Memory B cell (primary cell): ENCODE measurements at regions not wholly inside any gene's neighbourhood (a gene's known extent, or its start where the extent isn't known, plus 50 kb on each side); places are given as distances from the start of the nearest gene placed in this dataset.

Source experiments
- ATAC-seq: fragments of 150-1000 bp; cut with Tn5 transposase; 2 replicates; pipeline ENCODE4 v1.10.0; 2021; ENCODE audit warnings: low read depth, mild to moderate bottlenecking, moderate library complexity
- DNase-seq, 2 donors: peaks; one replicate each; pipeline ENCODE4 v3.0.0; 2022; ENCODE audit warnings: low spot score in 2 of 2
- H3K27ac Mint-ChIP-seq: one replicate; pipeline ENCODE4 v1.8.0; 2022; ENCODE audit warnings: mild to moderate bottlenecking, moderate library complexity, mixed read lengths
- H3K27me3 Mint-ChIP-seq: one replicate; pipeline ENCODE4 v1.8.0; 2022; ENCODE audit warnings: mixed read lengths
- H3K36me3 Mint-ChIP-seq: one replicate; pipeline ENCODE4 v1.8.0; 2022; ENCODE audit warnings: mild to moderate bottlenecking, mixed read lengths
- H3K4me1 Mint-ChIP-seq: one replicate; pipeline ENCODE4 v1.8.0; 2022; ENCODE audit warnings: mixed read lengths
- H3K4me3 Mint-ChIP-seq: one replicate; pipeline ENCODE4 v1.8.0; 2022; ENCODE audit warnings: mild to moderate bottlenecking, moderate library complexity, mixed read lengths
- H3K9me3 Mint-ChIP-seq: one replicate; pipeline ENCODE4 v1.8.0; 2022; ENCODE audit warnings: mixed read lengths

- Mint-ChIP-seq H3K27me3 (peaks cover 3% of the 10 kb centered on the region), H3K36me3 (no peaks in the 10 kb centered on the region), H3K4me1 (no peaks in the 10 kb centered on the region), H3K27ac (no peak overlapping the region), H3K9me3 (no peaks in the 10 kb centered on the region), H3K4me3 (no peak overlapping the region)
- DNase-seq (no peak), ATAC-seq (no peak)
Measured at GRCh38 chr10:47182934-47183703, 116.9 kb upstream of the GDF10 start.

- Mint-ChIP-seq H3K36me3 (no peaks in the 10 kb centered on the region), H3K4me3 (no peak overlapping the region), H3K27me3 (peaks cover 3% of the 10 kb centered on the region), H3K9me3 (no peaks in the 10 kb centered on the region), H3K4me1 (no peaks in the 10 kb centered on the region), H3K27ac (no peak overlapping the region)
- DNase-seq: no peak
- no peak for ATAC-seq
Measured at GRCh38 chr10:47183704-47184041, 116.3 kb upstream of the GDF10 start.

DNA sequence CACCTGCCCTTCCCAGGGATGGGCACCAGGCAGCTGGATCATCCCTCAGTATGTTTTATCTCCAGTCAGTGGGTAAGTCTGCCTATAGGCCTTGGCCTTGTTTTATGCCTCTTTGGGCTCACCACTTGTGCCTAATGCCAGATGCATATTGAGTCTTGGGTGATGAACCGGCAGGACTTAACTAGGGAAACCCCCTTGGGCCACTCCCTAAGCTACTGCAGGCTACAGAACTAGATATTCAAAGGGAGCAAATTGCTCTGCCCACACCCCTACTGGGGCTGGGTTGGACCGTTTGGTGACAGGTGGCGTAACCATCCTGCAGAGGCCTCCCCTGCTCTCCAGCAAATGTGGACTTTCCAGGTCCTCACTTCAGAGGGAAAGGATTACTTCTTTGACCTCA is 115.7 kb upstream of the GDF10 start:
- H3K27ac Mint-ChIP-seq: no peak overlapping the region
- H3K9me3 Mint-ChIP-seq: no peaks in the 10 kb centered on the region
- H3K4me1 Mint-ChIP-seq: no peaks in the 10 kb centered on the region
- ATAC-seq (no peak), DNase-seq (no peak)
- peaks cover 3% of the 10 kb centered on the region for H3K27me3 Mint-ChIP-seq
- no peak overlapping the region for H3K4me3 Mint-ChIP-seq
- H3K36me3 Mint-ChIP-seq: no peaks in the 10 kb centered on the region

GRCh38 chr10:47184724-47185330 is 115.2 kb upstream of the GDF10 start:
- Mint-ChIP-seq H3K27ac (no peak overlapping the region), H3K27me3 (peaks cover 3% of the 10 kb centered on the region), H3K9me3 (no peaks in the 10 kb centered on the region), H3K4me1 (no peaks in the 10 kb centered on the region), H3K36me3 (no peaks in the 10 kb centered on the region), H3K4me3 (no peak overlapping the region)
- DNase-seq (no peak), ATAC-seq (no peak)

GRCh38 chr10:47186941-47187340 is 113.1 kb upstream of the GDF10 start:
- H3K36me3 Mint-ChIP-seq: no peaks in the 10 kb centered on the region
- no peaks in the 10 kb centered on the region for H3K9me3 Mint-ChIP-seq
- H3K4me1 Mint-ChIP-seq: no peaks in the 10 kb centered on the region
- ATAC-seq (no peak), DNase-seq (no peak)
- peaks cover 3% of the 10 kb centered on the region for H3K27me3 Mint-ChIP-seq
- H3K4me3 Mint-ChIP-seq: no peak overlapping the region
- H3K27ac Mint-ChIP-seq: no peak overlapping the region

GRCh38 chr10:47187592-47187991 is 112.4 kb upstream of the GDF10 start:
- Mint-ChIP-seq H3K27me3 (peaks cover 3% of the 10 kb centered on the region), H3K27ac (no peak overlapping the region), H3K9me3 (no peaks in the 10 kb centered on the region), H3K4me3 (no peak overlapping the region), H3K36me3 (no peaks in the 10 kb centered on the region), H3K4me1 (no peaks in the 10 kb centered on the region)
- ATAC-seq: no peak
- DNase-seq: no peak

- Mint-ChIP-seq H3K4me3 (no peak overlapping the region), H3K27me3 (peaks cover 3% of the 10 kb centered on the region), H3K27ac (no peak overlapping the region), H3K36me3 (no peaks in the 10 kb centered on the region), H3K9me3 (no peaks in the 10 kb centered on the region), H3K4me1 (no peaks in the 10 kb centered on the region)
- DNase-seq (no peak), ATAC-seq (no peak)
Measured at GRCh38 chr10:47188156-47188555, 111.8 kb upstream of the GDF10 start.

DNA sequence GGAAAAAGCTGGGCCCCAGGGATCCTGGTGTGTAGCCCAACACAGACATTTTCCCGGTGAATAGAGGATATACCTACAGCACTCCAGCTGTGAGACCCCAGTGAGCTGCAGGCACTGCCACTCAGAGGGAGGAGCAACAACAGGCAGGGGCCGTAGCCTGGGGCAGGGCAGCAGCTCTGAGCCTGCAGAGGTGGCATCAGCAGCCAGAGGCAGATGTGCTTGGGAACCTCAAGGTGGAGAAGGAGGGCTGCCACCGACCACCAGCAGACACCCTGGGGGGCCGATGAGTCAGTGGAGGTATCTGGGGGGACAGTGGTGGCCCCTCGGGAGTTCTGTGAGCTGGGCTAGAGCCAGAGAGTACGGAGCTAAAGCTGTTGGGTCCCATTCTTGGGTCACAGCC is 110.2 kb upstream of the GDF10 start:
- Mint-ChIP-seq H3K27me3 (peaks cover 3% of the 10 kb centered on the region), H3K9me3 (no peaks in the 10 kb centered on the region), H3K36me3 (no peaks in the 10 kb centered on the region), H3K4me1 (no peaks in the 10 kb centered on the region), H3K4me3 (no peak overlapping the region), H3K27ac (no peak overlapping the region)
- ATAC-seq (no peak), DNase-seq (no peak)

GRCh38 chr10:47190301-47190700 is 109.7 kb upstream of the GDF10 start:
- H3K36me3 Mint-ChIP-seq: no peaks in the 10 kb centered on the region
- peaks cover 3% of the 10 kb centered on the region for H3K27me3 Mint-ChIP-seq
- H3K4me3 Mint-ChIP-seq: no peak overlapping the region
- no peaks in the 10 kb centered on the region for H3K9me3 Mint-ChIP-seq
- ATAC-seq (no peak), DNase-seq (no peak)
- no peaks in the 10 kb centered on the region for H3K4me1 Mint-ChIP-seq
- no peak overlapping the region for H3K27ac Mint-ChIP-seq

DNA sequence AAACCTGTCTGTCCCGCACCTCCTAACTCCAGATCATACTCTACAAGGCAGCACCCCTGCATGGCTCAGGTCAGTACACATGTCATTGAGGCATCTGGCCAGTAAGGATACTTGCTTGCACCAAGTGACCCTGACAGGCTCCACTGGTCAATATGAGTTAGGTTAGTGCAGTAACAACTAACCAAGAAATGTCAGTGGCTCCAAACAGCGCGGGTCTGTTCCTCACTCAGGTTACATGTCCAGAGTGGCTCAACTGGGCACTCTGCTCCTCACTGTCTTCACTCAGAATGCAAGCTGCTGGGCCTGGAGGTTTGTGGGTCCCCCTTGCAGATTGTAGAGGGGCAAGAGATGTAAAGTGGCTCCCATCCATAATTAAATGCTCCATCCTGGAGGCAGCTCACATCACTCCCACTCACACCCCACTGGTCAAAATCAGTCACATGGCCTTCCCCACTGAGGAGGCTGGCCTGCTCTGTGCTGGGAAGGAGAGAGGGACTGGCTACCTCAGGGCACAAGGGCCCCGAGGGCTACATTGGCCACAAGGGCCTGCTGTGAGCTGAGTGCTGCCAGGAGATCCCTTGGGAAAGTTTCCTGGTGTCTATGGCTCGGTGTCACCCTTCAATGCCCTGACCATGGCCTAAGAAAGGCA is 109.1 kb upstream of the GDF10 start:
- H3K9me3 Mint-ChIP-seq: no peaks in the 10 kb centered on the region
- H3K4me1 Mint-ChIP-seq: no peaks in the 10 kb centered on the region
- ATAC-seq (no peak), DNase-seq (no peak)
- no peak overlapping the region for H3K27ac Mint-ChIP-seq
- H3K27me3 Mint-ChIP-seq: peaks cover 3% of the 10 kb centered on the region
- H3K4me3 Mint-ChIP-seq: no peak overlapping the region
- H3K36me3 Mint-ChIP-seq: no peaks in the 10 kb centered on the region

GRCh38 chr10:47192273-47192672 is 107.7 kb upstream of the GDF10 start:
- ATAC-seq (no peak), DNase-seq (no peak)
- Mint-ChIP-seq H3K36me3 (no peaks in the 10 kb centered on the region), H3K4me3 (no peak overlapping the region), H3K27ac (no peak overlapping the region), H3K9me3 (no peaks in the 10 kb centered on the region), H3K4me1 (no peaks in the 10 kb centered on the region), H3K27me3 (no peaks in the 10 kb centered on the region)

DNA sequence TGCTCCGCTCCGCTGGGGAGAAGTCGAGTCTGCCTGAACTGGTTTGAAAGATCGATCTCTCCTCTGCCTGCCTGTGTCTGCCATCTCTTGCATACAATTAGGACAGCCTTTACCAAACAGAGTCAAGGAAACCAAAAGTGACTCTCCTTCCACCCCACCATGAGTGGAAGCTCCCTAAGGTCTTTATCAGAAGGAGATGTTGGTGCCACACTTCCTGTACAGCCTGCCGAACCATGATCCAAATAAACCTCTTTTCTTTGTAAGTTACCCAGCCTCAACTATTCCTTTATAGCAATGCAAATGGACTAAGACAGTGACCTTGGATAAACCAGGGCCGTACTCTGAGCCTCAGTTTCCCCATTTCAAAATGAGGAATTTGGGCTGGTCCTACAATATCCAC is 106.3 kb upstream of the GDF10 start:
- H3K9me3 Mint-ChIP-seq: no peaks in the 10 kb centered on the region
- no peaks in the 10 kb centered on the region for H3K4me1 Mint-ChIP-seq
- no peak overlapping the region for H3K4me3 Mint-ChIP-seq
- ATAC-seq (no peak), DNase-seq (no peak)
- no peaks in the 10 kb centered on the region for H3K36me3 Mint-ChIP-seq
- no peak overlapping the region for H3K27ac Mint-ChIP-seq
- H3K27me3 Mint-ChIP-seq: no peaks in the 10 kb centered on the region

DNA sequence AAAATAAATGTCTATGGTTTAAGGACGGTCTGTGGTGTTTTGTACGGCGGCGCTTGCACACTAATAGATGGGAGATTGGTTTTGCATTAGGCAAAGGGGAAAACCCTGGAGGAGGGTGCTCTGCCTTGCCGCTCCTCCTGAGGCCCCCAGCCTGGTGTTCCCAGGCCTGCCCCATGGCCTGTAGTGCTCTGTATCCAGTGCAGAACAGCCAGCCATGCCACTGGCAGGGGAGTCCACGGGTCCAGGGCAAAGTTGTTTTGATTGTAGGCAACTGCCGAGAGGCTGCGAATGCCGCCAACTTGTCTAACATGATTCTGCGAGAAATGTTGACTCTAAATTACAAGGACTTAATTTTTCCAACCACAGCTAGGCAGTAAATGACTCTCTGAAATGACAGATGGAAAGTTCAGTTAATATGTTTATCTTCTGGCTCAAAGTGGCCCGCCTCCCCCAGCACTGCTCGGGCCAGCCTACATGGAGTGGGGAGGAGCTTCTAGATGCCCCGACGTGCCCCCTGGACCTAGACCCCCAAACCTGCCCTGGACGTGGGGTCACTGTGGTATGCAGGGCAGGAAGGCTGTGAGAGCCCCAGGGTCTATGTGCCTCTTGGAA is 104.6 kb upstream of the GDF10 start:
- Mint-ChIP-seq H3K4me3 (no peak overlapping the region), H3K36me3 (no peaks in the 10 kb centered on the region), H3K9me3 (no peaks in the 10 kb centered on the region), H3K4me1 (no peaks in the 10 kb centered on the region), H3K27ac (no peak overlapping the region), H3K27me3 (peaks cover under 1% of the 10 kb centered on the region)
- no peak for ATAC-seq
- no peak for DNase-seq

DNA sequence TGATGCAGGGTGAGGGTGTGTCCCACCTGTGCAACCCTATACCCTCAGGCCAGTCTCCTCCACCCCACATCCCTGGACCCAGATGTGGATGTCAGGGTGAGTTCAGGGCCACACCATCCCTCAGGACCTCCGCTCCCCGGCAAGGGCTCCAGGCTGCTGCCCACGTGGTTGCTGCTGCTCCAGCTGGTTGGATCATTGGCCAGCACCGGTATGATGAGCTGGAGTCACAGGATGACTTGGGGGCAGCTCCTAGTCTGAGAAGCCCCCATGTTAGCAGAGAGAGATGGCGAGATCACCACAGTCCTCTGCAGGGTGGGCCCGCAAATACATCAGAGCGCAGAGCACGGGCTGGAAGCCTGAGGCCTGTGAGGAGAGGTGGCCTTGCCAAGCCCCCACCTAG is 103.3 kb upstream of the GDF10 start:
- H3K27me3 Mint-ChIP-seq: peaks cover 5% of the 10 kb centered on the region
- ATAC-seq (no peak), DNase-seq (no peak)
- no peak overlapping the region for H3K27ac Mint-ChIP-seq
- no peaks in the 10 kb centered on the region for H3K36me3 Mint-ChIP-seq
- H3K9me3 Mint-ChIP-seq: peaks cover 4% of the 10 kb centered on the region
- H3K4me3 Mint-ChIP-seq: no peak overlapping the region
- no peaks in the 10 kb centered on the region for H3K4me1 Mint-ChIP-seq
